Sigmoid colon (tissue), 6 donors: ENCODE measurements at regions not wholly inside any gene's neighbourhood (a gene's known extent, or its start where the extent isn't known, plus 50 kb on each side); places are given as distances from the start of the nearest gene placed in this dataset.
"Not testable (repeated sequence)": the region's sequence is repeated elsewhere in the genome, so short reads cannot be mapped to it uniquely, and the experiment has no call there.

Source experiments
- DNase-seq: peaks from one replicate; pipeline ENCODE4 v3.0.0-alpha.2; 2019
- H3K27ac ChIP-seq, 4 donors: fragments of 200-600 bp; sonication (generic); one replicate each; pipeline ENCODE4 v1.5.1; 2016 to 2019; ENCODE audit warnings: mild to moderate bottlenecking in 1 of 4
- H3K27me3 ChIP-seq, 3 donors: fragments of 200-600 bp; sonication (generic); one replicate each; pipeline ENCODE4 v1.5.1; 2019; ENCODE audit warnings: mild to moderate bottlenecking in 1 of 3
- H3K36me3 ChIP-seq, 4 donors: fragments of 200-600 bp; sonication (generic); one replicate each; pipeline ENCODE4 v1.5.1; 2016 to 2019
- H3K4me1 ChIP-seq, 4 donors: fragments of 200-600 bp; sonication (generic); one replicate each; pipeline ENCODE4 v1.5.1; 2017 to 2019
- H3K4me3 ChIP-seq, 4 donors: fragments of 200-600 bp; sonication (generic); one replicate each; pipeline ENCODE4 v1.5.1; 2017 to 2019; ENCODE audit warnings: mild to moderate bottlenecking in 2 of 4, moderate library complexity in 1 of 4
- H3K9me3 ChIP-seq, 4 donors: fragments of 200-600 bp in 3 of 4; sonication (generic) in 3 of 4; one replicate each; pipeline versions ENCODE4 v1.5.1 to v1.6.1; 2013 to 2019
- CTCF ChIP-seq, 4 experiments: fragments of 450-650 bp in 3 of 4; fragments of 200-600 bp in 1 of 4; IDR thresholded peaks; one replicate each; pipeline ENCODE4 v1.5.1; 2016 to 2019; ENCODE audit warnings: antibody characterized with exemption in 4 of 4, mild to moderate bottlenecking in 3 of 4, moderate library complexity in 2 of 4
- EP300 ChIP-seq, 4 donors: sonication (generic); formaldehyde crosslinking; IDR thresholded peaks; one replicate each; pipeline ENCODE4 v1.6.1; 2017; ENCODE audit warnings: antibody characterized with exemption in 4 of 4
- POLR2A ChIP-seq, 2 donors: fragments of 450-650 bp; IDR thresholded peaks; one replicate each; pipeline ENCODE4 v1.6.1; 2016; ENCODE audit warnings: antibody characterized with exemption in 2 of 2, mild to moderate bottlenecking in 2 of 2, moderate library complexity in 2 of 2
- POLR2AphosphoS5 ChIP-seq, 4 donors: sonication (generic); formaldehyde crosslinking; IDR thresholded peaks; one replicate each; pipeline ENCODE4 v1.6.1; 2017; ENCODE audit warnings: antibody characterized with exemption in 4 of 4
- WGBS, 2 donors: extraction: QIAGEN DNeasy Blood & Tissue Kit; methylation state at CpG; one replicate each; pipeline ENCODE4 v1.1.7; 2013; 5-methylcytosine and 5-hydroxymethylcytosine counted together
- intact Hi-C: fragments of 100-400 bp; cut with DNase I; formaldehyde crosslinking; loops from one replicate; pipeline ENCODE4 v1.15.1; 2023
- donor health status: healthy with polysubstance abuse.
- donor health status: healthy.

GRCh38 chr5:123706531-123706930 lies 194.6 kb downstream of the CSNK1G3 start:
- H3K4me3 ChIP-seq, result no peak overlapping the region
- no peaks in the 10 kb centered on the region for H3K27me3 ChIP-seq
- DNase-seq, result no peak
- H3K9me3 ChIP-seq, result no peaks in the 10 kb centered on the region
- no peak for TF ChIP-seq CTCF (IDR thresholded peaks at IDR 0.05)
- TF ChIP-seq POLR2A (IDR thresholded peaks at IDR 0.05), result no peak
- no peak for TF ChIP-seq EP300 (IDR thresholded peaks at IDR 0.05)
- no peak for TF ChIP-seq POLR2AphosphoS5 (IDR thresholded peaks at IDR 0.05)
- peak overlapping the region in 2 of 4 donors; percentile 34 to 50 for H3K27ac ChIP-seq
- intact Hi-C loops, result no loop called here
- H3K36me3 ChIP-seq, result no peaks in the 10 kb centered on the region
- peaks cover 0 to 29% (median 4%) of the 10 kb centered on the region in 4 donors for H3K4me1 ChIP-seq

GRCh38 chr5:123705741-123706140 lies 193.8 kb downstream of the CSNK1G3 start:
- H3K4me3 ChIP-seq, result no peak overlapping the region
- peaks cover 0 to 37% (median 8%) of the 10 kb centered on the region in 4 donors for H3K4me1 ChIP-seq
- H3K9me3 ChIP-seq, result no peaks in the 10 kb centered on the region
- no peaks in the 10 kb centered on the region for H3K36me3 ChIP-seq
- 76 to 86% methylated on average over 1 of the region's 1 CpG for WGBS, 2 donors
- H3K27me3 ChIP-seq, result no peaks in the 10 kb centered on the region
- intact Hi-C loops, result no loop called here
- peak overlapping the region in 2 of 4 donors; percentile 34 to 50 for H3K27ac ChIP-seq
- DNase-seq, result no peak
- TF ChIP-seq EP300 (IDR thresholded peaks at IDR 0.05) (no peak), CTCF (IDR thresholded peaks at IDR 0.05) (no peak), POLR2A (IDR thresholded peaks at IDR 0.05) (no peak), POLR2AphosphoS5 (IDR thresholded peaks at IDR 0.05) (peak in 3 of 4 donors; percentile 33 to 55 (median 39))

DNA sequence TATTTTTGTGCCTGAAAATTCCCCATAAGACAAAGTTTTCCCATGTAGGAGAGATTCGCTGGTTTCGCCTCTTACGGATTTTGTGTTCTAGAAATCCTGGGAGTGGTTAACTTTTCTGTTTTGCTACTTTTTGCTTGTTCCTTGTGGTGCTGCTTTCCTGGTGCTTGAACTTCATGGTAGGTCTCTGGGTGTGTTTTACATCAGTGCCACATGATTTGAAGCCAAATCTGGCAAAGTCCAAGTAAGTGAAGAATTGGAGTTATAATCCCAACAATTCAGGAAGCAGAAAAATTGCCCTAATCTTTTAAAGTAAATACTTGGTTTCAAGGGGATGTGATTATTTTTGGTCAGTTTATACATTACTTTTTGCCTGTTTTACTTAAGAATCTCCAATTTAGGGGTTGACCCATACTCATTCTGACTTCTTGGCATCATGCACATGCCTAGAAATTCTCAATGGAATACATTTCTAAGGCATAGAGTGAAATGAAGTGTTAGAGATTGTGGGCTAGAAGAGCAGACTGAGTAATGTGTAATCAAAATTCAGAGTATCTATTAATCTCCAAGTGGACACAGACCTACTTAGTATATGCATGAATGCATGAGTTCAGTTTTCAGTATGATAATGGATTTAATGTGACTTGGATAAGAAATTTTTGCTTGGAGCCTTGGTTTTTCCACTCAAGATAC lies 189.7 kb downstream of the CSNK1G3 start:
- intact Hi-C loops, result no loop called here
- Histone ChIP-seq H3K27ac (peak overlapping the region; percentile 55 to 80 (median 76)), H3K9me3 (no peaks in the 10 kb centered on the region), H3K4me1 (peaks cover 0 to 31% (median 19%) of the 10 kb centered on the region in 4 donors), H3K36me3 (no peaks in the 10 kb centered on the region), H3K27me3 (no peaks in the 10 kb centered on the region), H3K4me3 (no peak overlapping the region)
- no peak for DNase-seq
- TF ChIP-seq EP300 (IDR thresholded peaks at IDR 0.05) (no peak), POLR2A (IDR thresholded peaks at IDR 0.05) (no peak), POLR2AphosphoS5 (IDR thresholded peaks at IDR 0.05) (no peak), CTCF (IDR thresholded peaks at IDR 0.05) (no peak)
- 95 to 96% methylated on average over 3 of the region's 3 CpGs for WGBS, 2 donors

DNA sequence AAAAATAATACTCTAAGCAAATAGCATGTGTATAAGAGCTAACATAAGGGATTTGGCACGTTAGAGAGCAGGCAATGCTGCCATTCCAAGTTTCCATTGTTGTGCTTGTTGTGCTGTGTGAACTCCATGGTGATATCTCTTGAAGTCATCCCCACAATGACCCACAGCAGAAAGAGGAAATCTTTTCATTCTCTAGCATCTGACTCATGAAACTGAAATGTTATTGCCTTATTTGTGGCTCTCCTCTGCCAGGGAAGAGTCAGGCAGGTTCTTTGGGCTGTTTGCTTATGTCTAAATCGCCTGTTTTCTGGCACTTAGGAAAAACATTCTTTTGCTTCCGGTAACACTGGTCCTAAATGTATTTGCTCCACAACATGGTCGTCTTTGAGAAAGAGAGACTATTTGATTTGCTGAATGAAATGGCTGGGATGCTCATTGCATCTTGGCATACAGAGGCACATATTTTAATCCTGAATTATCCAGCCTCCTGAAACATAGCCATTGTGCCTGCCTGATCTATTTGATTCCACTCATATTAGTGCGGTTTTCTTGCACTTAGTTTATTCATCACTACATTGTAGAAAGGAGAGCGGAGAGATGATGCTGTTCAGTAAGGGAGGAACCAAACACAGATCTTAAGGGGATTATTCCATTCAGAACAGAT lies 188.8 kb downstream of the CSNK1G3 start:
- no peak overlapping the region for H3K4me3 ChIP-seq
- H3K27ac ChIP-seq, result peak overlapping the region; percentile 55 to 80 (median 76)
- intact Hi-C loops, result no loop called here

GRCh38 chr5:123699571-123699970 lies 187.6 kb downstream of the CSNK1G3 start:
- Histone ChIP-seq H3K9me3 (no peaks in the 10 kb centered on the region), H3K27me3 (no peaks in the 10 kb centered on the region), H3K27ac (peak overlapping the region; percentile 30 to 80 (median 76)), H3K4me1 (peaks cover 0 to 42% (median 25%) of the 10 kb centered on the region in 4 donors), H3K4me3 (no peak overlapping the region), H3K36me3 (no peaks in the 10 kb centered on the region)
- no peak for DNase-seq
- TF ChIP-seq POLR2AphosphoS5 (IDR thresholded peaks at IDR 0.05) (no peak), CTCF (IDR thresholded peaks at IDR 0.05) (no peak), POLR2A (IDR thresholded peaks at IDR 0.05) (no peak), EP300 (IDR thresholded peaks at IDR 0.05) (no peak)
- 86 to 87% methylated on average over 2 of the region's 2 CpGs for WGBS, 2 donors
- intact Hi-C loops, result loop anchor here (10.0 kb wide), 1 partner anchor 1045 kb away; the partner anchor contains the start of gene ZNF608

More for the DNA sequence above, 188.8 kb downstream of the CSNK1G3 start:
- H3K9me3 ChIP-seq, result no peaks in the 10 kb centered on the region
- H3K4me1 ChIP-seq, result peaks cover 0 to 40% (median 25%) of the 10 kb centered on the region in 4 donors
- TF ChIP-seq POLR2AphosphoS5 (IDR thresholded peaks at IDR 0.05) (peak in 3 of 4 donors; percentile 52 to 72 (median 55)), POLR2A (IDR thresholded peaks at IDR 0.05) (no peak), EP300 (IDR thresholded peaks at IDR 0.05) (peak in 2 of 4 donors; percentile 56 to 61)
- no peaks in the 10 kb centered on the region for H3K36me3 ChIP-seq
- WGBS, 2 donors, result 71 to 76% methylated on average over 6 of the region's 6 CpGs
- no peaks in the 10 kb centered on the region for H3K27me3 ChIP-seq
- no peak for DNase-seq

- not testable (repeated sequence) for H3K9me3 ChIP-seq, H3K27me3 ChIP-seq, H3K36me3 ChIP-seq, H3K4me3 ChIP-seq, DNase-seq
- 74 to 90% methylated on average over 3 of the region's 3 CpGs for WGBS, 2 donors
- peaks cover 0 to 42% (median 25%) of the 10 kb centered on the region in 4 donors for H3K4me1 ChIP-seq
- H3K27ac ChIP-seq, result peak overlapping the region in 2 of 4 donors; percentile 73 to 78
- intact Hi-C loops, result loop anchor here (10.0 kb wide), 1 partner anchor 1046 kb away; the partner anchor contains the start of gene ZNF608
Observed at GRCh38 chr5:123698937-123699336, 187.0 kb downstream of the CSNK1G3 start.
